Erythroblast (primary cell): ENCODE measurements at regions not wholly inside any gene's neighbourhood (a gene's known extent, or its start where the extent isn't known, plus 50 kb on each side); places are given as distances from the start of the nearest gene placed in this dataset.

Source experiments
- GATA1 ChIP-seq: IDR thresholded peaks from 2 replicates; pipeline ENCODE4 v1.6.1; 2011; ENCODE audit warnings: low read depth, mild to moderate bottlenecking, control low read depth, low read length, moderate library complexity
- POLR2A ChIP-seq: IDR thresholded peaks from 2 replicates; pipeline ENCODE4 v1.6.1; 2011; ENCODE audit warnings: mild to moderate bottlenecking, low read length

GRCh38 chr14:49982501-49982951, 89.6 kb downstream of the ARF6 start:
- no peak for TF ChIP-seq POLR2A
- TF ChIP-seq GATA1 = no peak
